ENCODE measurements at regions not wholly inside any gene's neighbourhood (a gene's known extent, or its start where the extent isn't known, plus 50 kb on each side); places are given as distances from the start of the nearest gene placed in this dataset.

DNA sequence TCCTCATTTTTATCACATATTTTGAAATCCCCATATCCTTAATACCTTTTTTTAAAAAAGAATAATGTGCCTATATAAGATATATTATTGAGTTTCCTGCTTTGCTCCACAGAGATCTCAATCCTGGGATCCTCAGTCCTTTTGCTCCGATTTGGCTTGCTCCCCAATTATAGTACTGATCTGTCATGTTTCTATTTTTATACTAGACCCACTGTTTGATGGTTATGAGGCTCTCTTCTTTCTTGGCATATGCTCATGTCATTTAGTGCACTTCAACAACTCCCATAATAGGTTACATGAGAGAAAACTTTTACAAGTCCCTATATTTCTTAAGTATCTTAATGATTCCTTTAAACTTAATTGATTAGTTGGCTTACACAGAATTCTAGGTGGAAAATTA is 958.5 kb upstream of the EPHA7 start:
- TF ChIP-seq GATA2 (CRISPR knock-in tag; IDR thresholded peaks at IDR 0.05): no peak
- Histone ChIP-seq H2AFZ (ENCODE audit: low read depth) (no peak overlapping the region), H3K9ac (no peak overlapping the region), H3K9me2 (no peaks in the 10 kb centered on the region; the same call in 1 of the 2 replicates), H3K4me2 (no peak overlapping the region), H3K36me3 (replicated peaks in 1 of 2; ENCODE audit: control insufficient read depth in 1 of 2, insufficient read depth in 2 of 2, low read length in 1 of 2) (no peaks in the 10 kb centered on the region), H3K4me1 (ENCODE audit: control insufficient read depth in 1 of 2, insufficient read depth in 2 of 2, low read depth in 1 of 2, low read length in 1 of 2) (no peaks in the 10 kb centered on the region), H3F3A (replicated peaks; ENCODE audit: insufficient read depth) (no peaks in the 10 kb centered on the region), H4K20me1 (ENCODE audit: insufficient read depth) (no peaks in the 10 kb centered on the region), H3K9me3 (no peaks in the 10 kb centered on the region), H3K4me3 (ENCODE audit: low read depth in 2 of 2, low read length in 1 of 2) (no peak overlapping the region), H3K27me3 (ENCODE audit: insufficient read depth) (no peaks in the 10 kb centered on the region), H3K79me2 (ENCODE audit: insufficient read depth) (no peaks in the 10 kb centered on the region), H3K27ac (ENCODE audit: low read depth in 2 of 2, low read length in 1 of 2) (no peak overlapping the region)
- POLR2A ChIA-PET: no interaction called here
- DNase-seq: no peak
- CTCF ChIA-PET: no interaction called here
- 0% methylated on average over 1 of the region's 1 CpG for WGBS (ENCODE audit: low lambda C conversion rate)

- DNase-seq: no peak
- H3K27me3 ChIP-seq (ENCODE audit: insufficient read depth): no peaks in the 10 kb centered on the region
- TF ChIP-seq CHD2 (IDR thresholded peaks at IDR 0.05; ENCODE audit: low read length, partially characterized antibody) (no peak), FOXM1 (IDR thresholded peaks at IDR 0.05; ENCODE audit: low read depth) (no peak), GABPA (IDR thresholded peaks at IDR 0.05; ENCODE audit: low read depth) (no peak), PBX3 (IDR thresholded peaks at IDR 0.05) (no peak), ZBTB33 (IDR thresholded peaks at IDR 0.05; ENCODE audit: borderline replicate concordance, low read depth) (no peak), MEF2A (IDR thresholded peaks at IDR 0.05; ENCODE audit: borderline replicate concordance, low read depth) (no peak), REST (IDR thresholded peaks at IDR 0.05; ENCODE audit: low read depth, low read length) (no peak), NRF1 (IDR thresholded peaks at IDR 0.05; ENCODE audit: low read depth, low read length) (no peak), JUND (IDR thresholded peaks at IDR 0.05) (no peak), EZH2phosphoT487 (IDR thresholded peaks at IDR 0.05; ENCODE audit: borderline replicate concordance, low read depth) (no peak), SMC3 (IDR thresholded peaks at IDR 0.05; ENCODE audit: low read depth, low read length) (no peak), TEAD4 (IDR thresholded peaks at IDR 0.05; ENCODE audit: borderline replicate concordance, insufficient read depth) (no peak), RCOR1 (IDR thresholded peaks at IDR 0.05; ENCODE audit: low read length) (no peak), FOSL2 (IDR thresholded peaks at IDR 0.05; ENCODE audit: borderline replicate concordance, low read depth) (no peak), ELF1 (IDR thresholded peaks at IDR 0.05) (no peak), GATA2 (CRISPR knock-in tag; IDR thresholded peaks at IDR 0.05) (no peak), USF2 (IDR thresholded peaks at IDR 0.05; ENCODE audit: borderline replicate concordance, low read depth, low read length) (no peak)
- TF ChIP-seq, protein P1, sequence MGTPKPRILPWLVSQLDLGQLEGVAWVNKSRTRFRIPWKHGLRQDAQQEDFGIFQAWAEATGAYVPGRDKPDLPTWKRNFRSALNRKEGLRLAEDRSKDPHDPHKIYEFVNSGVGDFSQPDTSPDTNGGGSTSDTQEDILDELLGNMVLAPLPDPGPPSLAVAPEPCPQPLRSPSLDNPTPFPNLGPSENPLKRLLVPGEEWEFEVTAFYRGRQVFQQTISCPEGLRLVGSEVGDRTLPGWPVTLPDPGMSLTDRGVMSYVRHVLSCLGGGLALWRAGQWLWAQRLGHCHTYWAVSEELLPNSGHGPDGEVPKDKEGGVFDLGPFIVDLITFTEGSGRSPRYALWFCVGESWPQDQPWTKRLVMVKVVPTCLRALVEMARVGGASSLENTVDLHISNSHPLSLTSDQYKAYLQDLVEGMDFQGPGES (IDR thresholded peaks at IDR 0.05; ENCODE audit: low read depth, low read length): no peak
- TF ChIP-seq, protein P2, sequence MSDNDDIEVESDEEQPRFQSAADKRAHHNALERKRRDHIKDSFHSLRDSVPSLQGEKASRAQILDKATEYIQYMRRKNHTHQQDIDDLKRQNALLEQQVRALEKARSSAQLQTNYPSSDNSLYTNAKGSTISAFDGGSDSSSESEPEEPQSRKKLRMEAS (IDR thresholded peaks at IDR 0.05; ENCODE audit: low read depth): no peak
Observed at GRCh38 chr6:94376876-94377275, 957.5 kb upstream of the EPHA7 start.

More at GRCh38 chr6:94376876-94377275, 957.5 kb upstream of the EPHA7 start:
- Histone ChIP-seq H3K9me2 (no peaks in the 10 kb centered on the region; the same call in 1 of the 2 replicates), H4K20me1 (ENCODE audit: insufficient read depth) (no peaks in the 10 kb centered on the region), H3K36me3 (replicated peaks in 1 of 2; ENCODE audit: control insufficient read depth in 1 of 2, insufficient read depth in 2 of 2, low read length in 1 of 2) (no peaks in the 10 kb centered on the region), H3K4me2 (no peak overlapping the region), H3K4me1 (ENCODE audit: control insufficient read depth in 1 of 2, insufficient read depth in 2 of 2, low read depth in 1 of 2, low read length in 1 of 2) (no peaks in the 10 kb centered on the region), H2AFZ (ENCODE audit: low read depth) (no peak overlapping the region), H3K9me3 (no peaks in the 10 kb centered on the region), H3K79me2 (ENCODE audit: insufficient read depth) (no peaks in the 10 kb centered on the region), H3F3A (replicated peaks; ENCODE audit: insufficient read depth) (no peaks in the 10 kb centered on the region), H3K9ac (no peak overlapping the region), H3K4me3 (ENCODE audit: low read depth in 2 of 2, low read length in 1 of 2) (no peak overlapping the region), H3K27ac (ENCODE audit: low read depth in 2 of 2, low read length in 1 of 2) (no peak overlapping the region)
- ChIA-PET CTCF (no interaction called here), POLR2A (no interaction called here)
- WGBS (ENCODE audit: low lambda C conversion rate): 6% methylated on average over 1 of the region's 1 CpG

Data from SK-N-SH (cell line).